ENCODE measurements at regions not wholly inside any gene's neighbourhood (a gene's known extent, or its start where the extent isn't known, plus 50 kb on each side); places are given as distances from the start of the nearest gene placed in this dataset.
"Not testable (repeated sequence)": the region's sequence is repeated elsewhere in the genome, so short reads cannot be mapped to it uniquely, and the experiment has no call there.

GRCh38 chr19:29154163-29154562 lies 58.8 kb downstream of the UQCRFS1 start:
- Mint-ChIP-seq H3K36me3 (ENCODE audit: low read depth) (no peaks in the 10 kb centered on the region), H3K27ac (ENCODE audit: unreplicated experiment) (no peak overlapping the region), H3K9me3 (peaks cover 10% of the 10 kb centered on the region), H3K4me3 (no peak overlapping the region), H3K27me3 (ENCODE audit: low read depth) (peaks cover 25% of the 10 kb centered on the region), H3K4me1 (no peaks in the 10 kb centered on the region)
- TF ChIP-seq CTCF (conservative IDR thresholded peaks at IDR 0.05), result no peak
- DNase-seq (ENCODE audit: low read depth, low spot score), result no peak

GRCh38 chr19:29145756-29146155 lies 67.2 kb downstream of the UQCRFS1 start:
- TF ChIP-seq CTCF (conservative IDR thresholded peaks at IDR 0.05), result no peak
- H3K27ac Mint-ChIP-seq (ENCODE audit: unreplicated experiment), result no peak overlapping the region
- peaks cover 3% of the 10 kb centered on the region for H3K27me3 Mint-ChIP-seq (ENCODE audit: low read depth)
- no peak for DNase-seq (ENCODE audit: low read depth, low spot score)
- H3K9me3 Mint-ChIP-seq, result no peaks in the 10 kb centered on the region
- peaks cover 9% of the 10 kb centered on the region for H3K4me1 Mint-ChIP-seq
- no peaks in the 10 kb centered on the region for H3K36me3 Mint-ChIP-seq (ENCODE audit: low read depth)
- no peak overlapping the region for H3K4me3 Mint-ChIP-seq

GRCh38 chr19:29143183-29143582 lies 69.8 kb downstream of the UQCRFS1 start:
- no peak for DNase-seq (ENCODE audit: low read depth, low spot score)
- no peaks in the 10 kb centered on the region for H3K27me3 Mint-ChIP-seq (ENCODE audit: low read depth)
- TF ChIP-seq CTCF (conservative IDR thresholded peaks at IDR 0.05), result no peak
- peaks cover 8% of the 10 kb centered on the region for H3K36me3 Mint-ChIP-seq (ENCODE audit: low read depth)
- no peak overlapping the region for H3K27ac Mint-ChIP-seq (ENCODE audit: unreplicated experiment)
- peaks cover 3% of the 10 kb centered on the region for H3K9me3 Mint-ChIP-seq
- H3K4me3 Mint-ChIP-seq, result no peak overlapping the region
- H3K4me1 Mint-ChIP-seq, result peaks cover 9% of the 10 kb centered on the region

- DNase-seq (ENCODE audit: low read depth, low spot score), result no peak
- Mint-ChIP-seq H3K27me3 (ENCODE audit: low read depth) (peaks cover 25% of the 10 kb centered on the region), H3K4me3 (no peak overlapping the region), H3K9me3 (peaks cover 3% of the 10 kb centered on the region), H3K36me3 (ENCODE audit: low read depth) (peaks cover 8% of the 10 kb centered on the region), H3K27ac (ENCODE audit: unreplicated experiment) (no peak overlapping the region), H3K4me1 (no peaks in the 10 kb centered on the region)
- TF ChIP-seq CTCF (conservative IDR thresholded peaks at IDR 0.05), result no peak
Measured at GRCh38 chr19:29139227-29139626, 73.7 kb downstream of the UQCRFS1 start.

GRCh38 chr19:29138206-29138605 lies 74.7 kb downstream of the UQCRFS1 start:
- not testable (repeated sequence) for H3K36me3 Mint-ChIP-seq (ENCODE audit: low read depth); H3K9me3 Mint-ChIP-seq; H3K4me1 Mint-ChIP-seq; DNase-seq (ENCODE audit: low read depth, low spot score); H3K4me3 Mint-ChIP-seq; H3K27ac Mint-ChIP-seq (ENCODE audit: unreplicated experiment)
- H3K27me3 Mint-ChIP-seq (ENCODE audit: low read depth), result peaks cover 32% of the 10 kb centered on the region

GRCh38 chr19:29131456-29131855 lies 81.5 kb downstream of the UQCRFS1 start:
- no peak overlapping the region for H3K27ac Mint-ChIP-seq (ENCODE audit: unreplicated experiment)
- H3K27me3 Mint-ChIP-seq (ENCODE audit: low read depth), result peaks cover 47% of the 10 kb centered on the region
- no peak for DNase-seq (ENCODE audit: low read depth, low spot score)
- no peaks in the 10 kb centered on the region for H3K4me1 Mint-ChIP-seq
- H3K36me3 Mint-ChIP-seq (ENCODE audit: low read depth), result no peaks in the 10 kb centered on the region
- TF ChIP-seq CTCF (conservative IDR thresholded peaks at IDR 0.05), result no peak
- no peak overlapping the region for H3K4me3 Mint-ChIP-seq
- H3K9me3 Mint-ChIP-seq, result peaks cover 2% of the 10 kb centered on the region
